Stomach (tissue), 4 donors: ENCODE measurements at regions not wholly inside any gene's neighbourhood (a gene's known extent, or its start where the extent isn't known, plus 50 kb on each side); places are given as distances from the start of the nearest gene placed in this dataset.

Experiments
- EP300 ChIP-seq: sonication (generic); formaldehyde crosslinking; IDR thresholded peaks from one replicate; pipeline ENCODE4 v1.6.1; 2017; ENCODE audit warnings: antibody characterized with exemption
- POLR2A ChIP-seq, 4 donors: fragments of 450-650 bp; IDR thresholded peaks; one replicate each; pipeline ENCODE4 v1.6.1; 2016; ENCODE audit warnings: antibody characterized with exemption in 4 of 4, control low read depth in 2 of 4, mild to moderate bottlenecking in 1 of 4, moderate library complexity in 1 of 4
- POLR2AphosphoS5 ChIP-seq, 3 donors: sonication (generic); formaldehyde crosslinking; IDR thresholded peaks; one replicate each; pipeline ENCODE4 v1.6.1; 2016; ENCODE audit warnings: antibody characterized with exemption in 3 of 3
- TF ChIP-seq, protein P1 (sequence below), 7 experiments: fragments of 450-650 bp in 4 of 7; fragments of 200-600 bp in 3 of 7; sonication (generic) in 3 of 7; IDR thresholded peaks; one replicate each; pipeline ENCODE4 v1.5.1; 2016 to 2019; ENCODE audit warnings: antibody characterized with exemption in 7 of 7, control low read depth in 2 of 7, mild to moderate bottlenecking in 1 of 7

DNA sequence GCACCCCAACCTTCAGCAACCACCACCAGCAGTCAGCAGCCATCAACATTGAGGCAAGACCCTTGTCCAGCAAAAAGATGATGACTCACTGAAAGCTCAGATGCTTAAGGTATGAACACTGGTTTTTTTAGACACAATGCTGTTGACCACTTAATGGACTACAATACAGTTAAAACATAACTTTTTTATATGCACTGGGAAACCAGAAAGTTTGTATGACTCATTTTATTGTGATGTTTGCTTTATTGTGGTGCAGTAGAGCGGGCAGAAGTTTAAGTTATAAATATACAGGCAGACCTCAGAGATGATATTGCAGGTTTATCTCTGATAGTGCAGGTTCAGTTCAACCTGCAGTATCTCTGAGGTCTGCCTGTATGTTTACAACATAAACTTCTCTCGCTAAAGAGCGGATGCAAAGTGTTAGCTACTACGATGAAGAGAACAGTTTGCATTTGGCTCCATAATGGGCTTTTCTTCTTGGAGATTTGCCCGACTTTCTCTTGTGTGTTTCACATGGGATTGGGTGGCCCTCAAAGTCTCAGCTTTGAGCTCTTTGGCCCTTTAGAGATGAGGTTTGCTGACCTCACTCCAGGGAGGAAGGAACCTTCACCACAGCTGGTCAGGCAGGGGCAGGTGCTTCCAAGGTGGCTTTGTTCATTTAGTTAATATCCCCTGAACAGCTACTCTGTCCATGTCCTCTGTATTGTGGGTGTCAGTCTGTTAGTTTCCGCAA lies 84.4 kb upstream of the SHH start:
- TF ChIP-seq, protein P1, sequence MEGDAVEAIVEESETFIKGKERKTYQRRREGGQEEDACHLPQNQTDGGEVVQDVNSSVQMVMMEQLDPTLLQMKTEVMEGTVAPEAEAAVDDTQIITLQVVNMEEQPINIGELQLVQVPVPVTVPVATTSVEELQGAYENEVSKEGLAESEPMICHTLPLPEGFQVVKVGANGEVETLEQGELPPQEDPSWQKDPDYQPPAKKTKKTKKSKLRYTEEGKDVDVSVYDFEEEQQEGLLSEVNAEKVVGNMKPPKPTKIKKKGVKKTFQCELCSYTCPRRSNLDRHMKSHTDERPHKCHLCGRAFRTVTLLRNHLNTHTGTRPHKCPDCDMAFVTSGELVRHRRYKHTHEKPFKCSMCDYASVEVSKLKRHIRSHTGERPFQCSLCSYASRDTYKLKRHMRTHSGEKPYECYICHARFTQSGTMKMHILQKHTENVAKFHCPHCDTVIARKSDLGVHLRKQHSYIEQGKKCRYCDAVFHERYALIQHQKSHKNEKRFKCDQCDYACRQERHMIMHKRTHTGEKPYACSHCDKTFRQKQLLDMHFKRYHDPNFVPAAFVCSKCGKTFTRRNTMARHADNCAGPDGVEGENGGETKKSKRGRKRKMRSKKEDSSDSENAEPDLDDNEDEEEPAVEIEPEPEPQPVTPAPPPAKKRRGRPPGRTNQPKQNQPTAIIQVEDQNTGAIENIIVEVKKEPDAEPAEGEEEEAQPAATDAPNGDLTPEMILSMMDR (IDR thresholded peaks at IDR 0.05), result no peak
- TF ChIP-seq POLR2A (IDR thresholded peaks at IDR 0.05), result no peak
- no peak for TF ChIP-seq POLR2AphosphoS5 (IDR thresholded peaks at IDR 0.05)
- TF ChIP-seq EP300, result no peak
